ENCODE measurements at regions not wholly inside any gene's neighbourhood (a gene's known extent, or its start where the extent isn't known, plus 50 kb on each side); places are given as distances from the start of the nearest gene placed in this dataset.

DNA sequence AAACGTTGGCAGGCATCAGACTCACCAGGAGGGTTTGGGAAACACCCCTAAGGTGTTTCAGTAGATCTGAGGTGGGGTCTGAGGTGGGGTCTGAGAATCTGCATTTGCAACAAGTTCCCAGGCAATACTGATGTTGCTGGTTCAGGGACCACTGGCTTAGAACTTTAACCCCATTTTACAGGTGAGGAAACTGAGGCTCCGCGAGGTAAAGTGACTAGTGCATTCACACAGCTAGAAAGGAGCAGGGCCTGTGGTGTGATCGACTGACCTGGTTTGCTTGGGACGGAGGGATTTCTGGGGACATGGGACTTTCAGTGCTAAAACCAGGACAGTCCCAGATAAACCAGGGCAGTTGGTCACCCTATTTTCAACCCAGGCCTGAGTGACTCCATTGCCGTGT, 81.4 kb upstream of the ZNF618 start:
- Histone ChIP-seq H4K20me1 (ENCODE audit: control insufficient read depth, extremely low read depth, insufficient read depth, low read length) (peaks cover 2% of the 10 kb centered on the region), H3K79me2 (ENCODE audit: control insufficient read depth, insufficient read depth, low read length) (no peaks in the 10 kb centered on the region), H3K4me1 (ENCODE audit: control insufficient read depth, extremely low read depth, insufficient read depth, low read length) (no peaks in the 10 kb centered on the region), H3K4me3 (replicated peaks in 1 of 4; ENCODE audit: control extremely low read depth in 1 of 4, insufficient read depth in 1 of 4, low read depth in 3 of 4, low read length in 4 of 4) (no peak overlapping the region), H2AFZ (ENCODE audit: low read length) (no peak overlapping the region), H3K9me3 (ENCODE audit: control insufficient read depth, insufficient read depth, low read depth, low read length) (no peaks in the 10 kb centered on the region), H3K27me3 (ENCODE audit: control insufficient read depth, insufficient read depth, low read length) (peaks cover 31% of the 10 kb centered on the region), H3K4me2 (ENCODE audit: extremely low read depth, insufficient read depth, low read length) (no peak overlapping the region), H3K9ac (ENCODE audit: insufficient read depth, low read length) (no peak overlapping the region), H3K36me3 (ENCODE audit: control insufficient read depth, insufficient read depth, low read length) (no peaks in the 10 kb centered on the region), H3K27ac (ENCODE audit: insufficient read depth, low read length) (no peak overlapping the region)
- no peak for DNase-seq (ENCODE audit: low read depth in 2 of 2)
- TF ChIP-seq, protein P1, sequence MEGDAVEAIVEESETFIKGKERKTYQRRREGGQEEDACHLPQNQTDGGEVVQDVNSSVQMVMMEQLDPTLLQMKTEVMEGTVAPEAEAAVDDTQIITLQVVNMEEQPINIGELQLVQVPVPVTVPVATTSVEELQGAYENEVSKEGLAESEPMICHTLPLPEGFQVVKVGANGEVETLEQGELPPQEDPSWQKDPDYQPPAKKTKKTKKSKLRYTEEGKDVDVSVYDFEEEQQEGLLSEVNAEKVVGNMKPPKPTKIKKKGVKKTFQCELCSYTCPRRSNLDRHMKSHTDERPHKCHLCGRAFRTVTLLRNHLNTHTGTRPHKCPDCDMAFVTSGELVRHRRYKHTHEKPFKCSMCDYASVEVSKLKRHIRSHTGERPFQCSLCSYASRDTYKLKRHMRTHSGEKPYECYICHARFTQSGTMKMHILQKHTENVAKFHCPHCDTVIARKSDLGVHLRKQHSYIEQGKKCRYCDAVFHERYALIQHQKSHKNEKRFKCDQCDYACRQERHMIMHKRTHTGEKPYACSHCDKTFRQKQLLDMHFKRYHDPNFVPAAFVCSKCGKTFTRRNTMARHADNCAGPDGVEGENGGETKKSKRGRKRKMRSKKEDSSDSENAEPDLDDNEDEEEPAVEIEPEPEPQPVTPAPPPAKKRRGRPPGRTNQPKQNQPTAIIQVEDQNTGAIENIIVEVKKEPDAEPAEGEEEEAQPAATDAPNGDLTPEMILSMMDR (conservative IDR thresholded peaks at IDR 0.05 in 1 of 2, IDR thresholded peaks at IDR 0.05 in 1 of 2; ENCODE audit: low read depth in 1 of 2, low read length in 2 of 2), result no peak
- TF ChIP-seq EZH2 (IDR thresholded peaks at IDR 0.05; ENCODE audit: low read length, missing control alignments), result no peak

GRCh38 chr9:113795811-113796392, 80.2 kb upstream of the ZNF618 start:
- Histone ChIP-seq H3K9ac (ENCODE audit: insufficient read depth, low read length) (no peak overlapping the region), H3K4me2 (ENCODE audit: extremely low read depth, insufficient read depth, low read length) (no peak overlapping the region), H3K36me3 (ENCODE audit: control insufficient read depth, insufficient read depth, low read length) (no peaks in the 10 kb centered on the region), H3K4me3 (replicated peaks in 1 of 4; ENCODE audit: control extremely low read depth in 1 of 4, insufficient read depth in 1 of 4, low read depth in 3 of 4, low read length in 4 of 4) (no peak overlapping the region), H3K27ac (ENCODE audit: insufficient read depth, low read length) (no peak overlapping the region), H4K20me1 (ENCODE audit: control insufficient read depth, extremely low read depth, insufficient read depth, low read length) (no peaks in the 10 kb centered on the region), H3K9me3 (ENCODE audit: control insufficient read depth, insufficient read depth, low read depth, low read length) (no peaks in the 10 kb centered on the region), H3K27me3 (ENCODE audit: control insufficient read depth, insufficient read depth, low read length) (peaks cover 24% of the 10 kb centered on the region), H3K4me1 (ENCODE audit: control insufficient read depth, extremely low read depth, insufficient read depth, low read length) (no peaks in the 10 kb centered on the region), H3K79me2 (ENCODE audit: control insufficient read depth, insufficient read depth, low read length) (no peaks in the 10 kb centered on the region), H2AFZ (ENCODE audit: low read length) (no peak overlapping the region)
- DNase-seq (ENCODE audit: low read depth in 2 of 2), result no peak
- TF ChIP-seq, protein P1 (conservative IDR thresholded peaks at IDR 0.05 in 1 of 2, IDR thresholded peaks at IDR 0.05 in 1 of 2; ENCODE audit: low read depth in 1 of 2, low read length in 2 of 2), result no peak
- no peak for TF ChIP-seq EZH2 (IDR thresholded peaks at IDR 0.05; ENCODE audit: low read length, missing control alignments)

- Histone ChIP-seq H4K20me1 (ENCODE audit: control insufficient read depth, extremely low read depth, insufficient read depth, low read length) (no peaks in the 10 kb centered on the region), H3K27me3 (ENCODE audit: control insufficient read depth, insufficient read depth, low read length) (peaks cover 20% of the 10 kb centered on the region), H3K79me2 (ENCODE audit: control insufficient read depth, insufficient read depth, low read length) (no peaks in the 10 kb centered on the region), H3K9me3 (ENCODE audit: control insufficient read depth, insufficient read depth, low read depth, low read length) (no peaks in the 10 kb centered on the region), H3K4me1 (ENCODE audit: control insufficient read depth, extremely low read depth, insufficient read depth, low read length) (no peaks in the 10 kb centered on the region), H3K9ac (ENCODE audit: insufficient read depth, low read length) (no peak overlapping the region), H3K4me2 (ENCODE audit: extremely low read depth, insufficient read depth, low read length) (no peak overlapping the region), H3K27ac (ENCODE audit: insufficient read depth, low read length) (no peak overlapping the region), H3K36me3 (ENCODE audit: control insufficient read depth, insufficient read depth, low read length) (no peaks in the 10 kb centered on the region), H2AFZ (ENCODE audit: low read length) (no peak overlapping the region), H3K4me3 (replicated peaks in 1 of 4; ENCODE audit: control extremely low read depth in 1 of 4, insufficient read depth in 1 of 4, low read depth in 3 of 4, low read length in 4 of 4) (no peak overlapping the region)
- TF ChIP-seq, protein P1 (conservative IDR thresholded peaks at IDR 0.05 in 1 of 2, IDR thresholded peaks at IDR 0.05 in 1 of 2; ENCODE audit: low read depth in 1 of 2, low read length in 2 of 2), result no peak
- TF ChIP-seq EZH2 (IDR thresholded peaks at IDR 0.05; ENCODE audit: low read length, missing control alignments), result no peak
- DNase-seq (ENCODE audit: low read depth in 2 of 2), result no peak
Measured at GRCh38 chr9:113796646-113797426, 79.3 kb upstream of the ZNF618 start.

All from fibroblast of lung (primary cell).